ENCODE measurements at regions not wholly inside any gene's neighbourhood (a gene's known extent, or its start where the extent isn't known, plus 50 kb on each side); places are given as distances from the start of the nearest gene placed in this dataset.

DNA sequence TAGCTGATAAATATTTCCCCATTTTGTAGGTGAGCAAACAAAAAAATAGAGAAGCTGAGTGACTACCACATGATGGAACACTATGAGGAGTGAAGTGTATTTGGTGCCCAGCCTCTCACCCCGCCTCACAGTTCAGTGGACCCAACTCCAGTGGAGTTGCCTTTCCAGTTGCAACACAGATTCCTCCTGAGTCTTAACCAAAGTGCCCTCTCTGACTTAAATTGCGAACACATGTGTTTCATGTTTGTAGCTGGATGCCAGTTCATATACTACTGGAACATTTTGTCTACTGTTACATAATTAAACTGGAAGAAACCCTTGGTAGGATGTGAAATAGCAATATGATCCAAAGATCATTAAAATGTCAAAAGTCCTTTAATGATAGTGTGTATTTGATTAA is 448.9 kb downstream of the COL12A1 start:
- intact Hi-C loops (cut with micrococcal nuclease; ENCODE audit: unreplicated experiment) = no loop called here
- Histone ChIP-seq H3K9me3 (ENCODE audit: low read length) (no peaks in the 10 kb centered on the region), H4K20me1 (ENCODE audit: insufficient read depth, low read length) (no peaks in the 10 kb centered on the region), H3K79me2 (ENCODE audit: insufficient read depth, low read length) (no peaks in the 10 kb centered on the region), H3K4me3 (replicated peaks in 1 of 3; ENCODE audit: insufficient read depth in 1 of 3, low read depth in 2 of 3, low read length in 3 of 3) (no peak overlapping the region), H3K27me3 (ENCODE audit: control insufficient read depth in 1 of 2, insufficient read depth in 2 of 2, low read length in 2 of 2) (no peaks in the 10 kb centered on the region), H3K27ac (ENCODE audit: extremely low read length, insufficient read depth, low read length) (no peak overlapping the region), H3K36me3 (replicated peaks in 1 of 2; ENCODE audit: control insufficient read depth in 1 of 2, insufficient read depth in 2 of 2, low read length in 2 of 2) (no peaks in the 10 kb centered on the region), H2AFZ (ENCODE audit: low read length) (no peak overlapping the region), H3K9ac (ENCODE audit: insufficient read depth, low read depth, low read length) (no peak overlapping the region), H3K4me1 (ENCODE audit: insufficient read depth, low read length) (no peaks in the 10 kb centered on the region), H3K4me2 (ENCODE audit: low read depth, low read length) (no peak overlapping the region)
- DNase-seq (ENCODE audit: low spot score) (no peak), FAIRE-seq (no peak), ATAC-seq (no peak)
- BruUV-seq (replicated peaks) = no TSS peak
- in situ Hi-C loops (cut with HindIII; ENCODE audit: extremely low pct_ligation_motif_present, low pct_unique_long_range_greater_than_20kb) = loop anchor here (10.0 kb wide), 1 partner anchor 448 kb away; the partner anchor contains the start of gene COL12A1
- CTCF ChIA-PET (ENCODE audit: low intra/inter-chr PET ratio, low total read pairs) = no interaction called here
- POLR2A ChIA-PET = no interaction called here
- WGBS (ENCODE audit: low lambda C conversion rate) = 8% methylated on average over 2 of the region's 2 CpGs
- TF ChIP-seq, protein P1, sequence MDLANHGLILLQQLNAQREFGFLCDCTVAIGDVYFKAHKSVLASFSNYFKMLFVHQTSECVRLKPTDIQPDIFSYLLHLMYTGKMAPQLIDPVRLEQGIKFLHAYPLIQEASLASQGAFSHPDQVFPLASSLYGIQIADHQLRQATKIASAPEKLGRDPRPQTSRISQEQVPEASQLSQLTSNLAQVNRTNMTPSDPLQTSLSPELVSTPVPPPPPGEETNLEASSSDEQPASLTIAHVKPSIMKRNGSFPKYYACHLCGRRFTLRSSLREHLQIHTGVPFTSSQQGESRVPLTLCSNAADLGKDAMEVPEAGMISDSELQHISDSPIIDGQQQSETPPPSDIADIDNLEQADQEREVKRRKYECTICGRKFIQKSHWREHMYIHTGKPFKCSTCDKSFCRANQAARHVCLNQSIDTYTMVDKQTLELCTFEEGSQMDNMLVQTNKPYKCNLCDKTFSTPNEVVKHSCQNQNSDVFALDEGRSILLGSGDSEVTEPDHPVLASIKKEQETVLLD (CRISPR knock-in tag; IDR thresholded peaks at IDR 0.05; ENCODE audit: low read depth) = no peak
- no peak for TF ChIP-seq ZNF713 (CRISPR knock-in tag; IDR thresholded peaks at IDR 0.05)

DNA sequence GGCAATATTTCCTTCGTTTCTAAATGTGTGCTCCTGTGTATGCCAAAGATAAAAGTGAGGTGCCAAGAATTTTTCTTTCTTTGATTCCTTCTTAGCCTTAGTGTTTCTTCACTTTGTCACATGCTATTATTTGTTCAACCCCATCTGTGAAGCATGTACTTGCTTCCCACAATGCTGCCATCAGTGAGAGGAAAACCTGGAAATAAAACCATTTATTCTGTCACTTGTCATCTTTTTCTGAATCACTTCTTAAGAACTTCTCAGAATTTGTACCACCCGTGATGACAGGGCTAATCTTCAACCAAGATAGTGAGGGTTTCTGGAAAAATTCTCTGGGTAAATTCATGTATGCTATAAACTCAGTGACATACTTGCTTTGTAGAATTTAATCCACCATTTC is 450.1 kb downstream of the COL12A1 start:
- in situ Hi-C loops (cut with HindIII; ENCODE audit: extremely low pct_ligation_motif_present, low pct_unique_long_range_greater_than_20kb) = loop anchor here (10.0 kb wide), 1 partner anchor 449 kb away; the partner anchor contains the start of gene COL12A1
- 0% methylated on average over 2 of the region's 2 CpGs for WGBS (ENCODE audit: low lambda C conversion rate)
- no peak overlapping the region for H3K9ac ChIP-seq (ENCODE audit: insufficient read depth, low read depth, low read length)
- no peak for FAIRE-seq
- H3K27ac ChIP-seq (ENCODE audit: extremely low read length, insufficient read depth, low read length) = no peak overlapping the region
- H3K27me3 ChIP-seq (ENCODE audit: control insufficient read depth in 1 of 2, insufficient read depth in 2 of 2, low read length in 2 of 2) = no peaks in the 10 kb centered on the region
- intact Hi-C loops (cut with micrococcal nuclease; ENCODE audit: unreplicated experiment) = no loop called here
- no peak overlapping the region for H2AFZ ChIP-seq (ENCODE audit: low read length)
- H3K79me2 ChIP-seq (ENCODE audit: insufficient read depth, low read length) = no peaks in the 10 kb centered on the region
- no peak for DNase-seq (ENCODE audit: low spot score)
- ChIA-PET POLR2A (no interaction called here), CTCF (ENCODE audit: low intra/inter-chr PET ratio, low total read pairs) (no interaction called here)
- no peak for ATAC-seq
- H3K4me1 ChIP-seq (ENCODE audit: insufficient read depth, low read length) = no peaks in the 10 kb centered on the region
- H3K36me3 ChIP-seq (replicated peaks in 1 of 2; ENCODE audit: control insufficient read depth in 1 of 2, insufficient read depth in 2 of 2, low read length in 2 of 2) = no peaks in the 10 kb centered on the region
- H3K4me2 ChIP-seq (ENCODE audit: low read depth, low read length) = no peak overlapping the region
- H3K4me3 ChIP-seq (replicated peaks in 1 of 3; ENCODE audit: insufficient read depth in 1 of 3, low read depth in 2 of 3, low read length in 3 of 3) = no peak overlapping the region
- no TSS peak for BruUV-seq (replicated peaks)
- H3K9me3 ChIP-seq (ENCODE audit: low read length) = no peaks in the 10 kb centered on the region
- H4K20me1 ChIP-seq (ENCODE audit: insufficient read depth, low read length) = no peaks in the 10 kb centered on the region
- TF ChIP-seq, protein P2, sequence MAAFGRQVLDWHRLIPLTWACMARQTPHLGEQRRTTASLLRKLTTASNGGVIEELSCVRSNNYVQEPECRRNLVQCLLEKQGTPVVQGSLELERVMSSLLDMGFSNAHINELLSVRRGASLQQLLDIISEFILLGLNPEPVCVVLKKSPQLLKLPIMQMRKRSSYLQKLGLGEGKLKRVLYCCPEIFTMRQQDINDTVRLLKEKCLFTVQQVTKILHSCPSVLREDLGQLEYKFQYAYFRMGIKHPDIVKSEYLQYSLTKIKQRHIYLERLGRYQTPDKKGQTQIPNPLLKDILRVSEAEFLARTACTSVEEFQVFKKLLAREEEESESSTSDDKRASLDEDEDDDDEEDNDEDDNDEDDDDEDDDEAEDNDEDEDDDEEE (CRISPR knock-in tag; IDR thresholded peaks at IDR 0.05) = no peak
- no peak for TF ChIP-seq RELA (CRISPR knock-in tag; IDR thresholded peaks at IDR 0.05)
- TF ChIP-seq PLRG1 (conservative IDR thresholded peaks at IDR 0.05) = no peak
- TF ChIP-seq, protein P3, sequence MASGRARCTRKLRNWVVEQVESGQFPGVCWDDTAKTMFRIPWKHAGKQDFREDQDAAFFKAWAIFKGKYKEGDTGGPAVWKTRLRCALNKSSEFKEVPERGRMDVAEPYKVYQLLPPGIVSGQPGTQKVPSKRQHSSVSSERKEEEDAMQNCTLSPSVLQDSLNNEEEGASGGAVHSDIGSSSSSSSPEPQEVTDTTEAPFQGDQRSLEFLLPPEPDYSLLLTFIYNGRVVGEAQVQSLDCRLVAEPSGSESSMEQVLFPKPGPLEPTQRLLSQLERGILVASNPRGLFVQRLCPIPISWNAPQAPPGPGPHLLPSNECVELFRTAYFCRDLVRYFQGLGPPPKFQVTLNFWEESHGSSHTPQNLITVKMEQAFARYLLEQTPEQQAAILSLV (CRISPR knock-in tag; IDR thresholded peaks at IDR 0.05; ENCODE audit: borderline replicate concordance) = no peak
- TF ChIP-seq GFI1 (CRISPR knock-in tag; IDR thresholded peaks at IDR 0.05; ENCODE audit: borderline replicate concordance) = no peak
- TF ChIP-seq, protein P4, sequence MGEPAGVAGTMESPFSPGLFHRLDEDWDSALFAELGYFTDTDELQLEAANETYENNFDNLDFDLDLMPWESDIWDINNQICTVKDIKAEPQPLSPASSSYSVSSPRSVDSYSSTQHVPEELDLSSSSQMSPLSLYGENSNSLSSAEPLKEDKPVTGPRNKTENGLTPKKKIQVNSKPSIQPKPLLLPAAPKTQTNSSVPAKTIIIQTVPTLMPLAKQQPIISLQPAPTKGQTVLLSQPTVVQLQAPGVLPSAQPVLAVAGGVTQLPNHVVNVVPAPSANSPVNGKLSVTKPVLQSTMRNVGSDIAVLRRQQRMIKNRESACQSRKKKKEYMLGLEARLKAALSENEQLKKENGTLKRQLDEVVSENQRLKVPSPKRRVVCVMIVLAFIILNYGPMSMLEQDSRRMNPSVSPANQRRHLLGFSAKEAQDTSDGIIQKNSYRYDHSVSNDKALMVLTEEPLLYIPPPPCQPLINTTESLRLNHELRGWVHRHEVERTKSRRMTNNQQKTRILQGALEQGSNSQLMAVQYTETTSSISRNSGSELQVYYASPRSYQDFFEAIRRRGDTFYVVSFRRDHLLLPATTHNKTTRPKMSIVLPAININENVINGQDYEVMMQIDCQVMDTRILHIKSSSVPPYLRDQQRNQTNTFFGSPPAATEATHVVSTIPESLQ (CRISPR knock-in tag; conservative IDR thresholded peaks at IDR 0.05) = no peak
- no peak for TF ChIP-seq HIVEP1 (CRISPR knock-in tag; IDR thresholded peaks at IDR 0.05)
- no peak for TF ChIP-seq ZNF552 (CRISPR knock-in tag; IDR thresholded peaks at IDR 0.05; ENCODE audit: borderline replicate concordance)
- no peak for TF ChIP-seq PPARG (CRISPR knock-in tag; conservative IDR thresholded peaks at IDR 0.05)
- TF ChIP-seq TBX3 (IDR thresholded peaks at IDR 0.05; ENCODE audit: borderline replicate concordance) = no peak
- TF ChIP-seq RFX1 (IDR thresholded peaks at IDR 0.05) = no peak
- TF ChIP-seq HOXD1 (CRISPR knock-in tag; IDR thresholded peaks at IDR 0.05) = no peak

Measured in HepG2 (cell line).